RCC 7860 (cell line): ENCODE measurements at regions not wholly inside any gene's neighbourhood (a gene's known extent, or its start where the extent isn't known, plus 50 kb on each side); places are given as distances from the start of the nearest gene placed in this dataset.
A peak's percentile ranks its signal among the peaks of the same experiment; 100 is the strongest.
"Not testable (repeated sequence)": the region's sequence is repeated elsewhere in the genome, so short reads cannot be mapped to it uniquely, and the experiment has no call there.

Source experiments
- DNase-seq: peaks from one replicate; pipeline ENCODE4 v3.0.0-alpha.2; 2015; ENCODE audit warnings: low spot score
- FAIRE-seq: peaks from 2 replicates; lab custom pipeline; 2012; peaks lifted over from hg19 to GRCh38; lab: Jason Lieb, UNC

- not testable (repeated sequence) for FAIRE-seq, DNase-seq
Measured at GRCh38 chr22:21150863-21151262, 105.1 kb downstream of the LRRC74B start.

DNA sequence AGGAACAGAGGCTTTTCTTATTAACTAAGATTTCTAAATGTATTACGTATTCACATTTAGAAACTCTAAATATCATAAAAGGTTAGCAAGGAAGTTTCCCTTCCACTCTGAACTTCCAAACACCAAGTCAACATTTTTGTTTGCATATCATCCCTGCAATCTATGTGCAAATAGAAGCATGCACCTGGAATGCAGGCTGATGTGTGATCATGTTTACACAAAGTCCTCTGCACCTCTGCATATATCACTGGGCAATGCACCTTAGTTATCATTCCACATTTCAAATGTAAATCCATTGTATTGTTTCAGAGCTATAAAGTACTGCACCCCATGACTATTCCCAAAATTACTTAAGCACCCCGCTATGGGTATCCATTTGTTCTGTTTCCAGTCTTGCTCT, 142.1 kb downstream of the LRRC74B start:
- not testable (repeated sequence) for FAIRE-seq, DNase-seq

GRCh38 chr22:21212054-21212453, 166.3 kb downstream of the LRRC74B start:
- DNase-seq, FAIRE-seq: not testable (repeated sequence)

- not testable (repeated sequence) for FAIRE-seq
- DNase-seq = peak; percentile 12
Measured at GRCh38 chr22:21215973-21216731, 167.4 kb upstream of the RIMBP3B start.

DNA sequence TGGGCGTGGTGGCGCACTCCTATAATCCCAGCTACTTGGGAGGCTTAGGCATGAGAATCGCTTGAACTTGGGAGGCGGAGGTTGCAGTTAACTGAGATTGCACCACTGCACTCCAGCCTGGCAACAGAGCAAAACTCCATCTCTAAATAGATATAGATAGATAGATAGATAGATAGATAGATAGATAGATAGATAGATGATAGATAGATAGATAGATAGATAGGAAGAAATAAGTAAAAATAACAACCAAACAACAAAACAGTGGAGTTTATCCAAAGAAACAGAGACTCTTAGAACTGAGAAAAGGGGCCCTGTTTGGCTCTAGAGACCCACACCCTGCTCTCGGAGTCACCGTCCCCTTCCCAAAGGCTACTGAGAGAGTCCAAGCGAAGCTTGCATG, 158.7 kb upstream of the RIMBP3B start:
- not testable (repeated sequence) for DNase-seq, FAIRE-seq

- FAIRE-seq, DNase-seq: not testable (repeated sequence)
Measured at GRCh38 chr22:21226901-21227693, 156.5 kb upstream of the RIMBP3B start.

- FAIRE-seq = not testable (repeated sequence)
Measured at GRCh38 chr22:21251435-21251834, 132.1 kb upstream of the RIMBP3B start.

DNA sequence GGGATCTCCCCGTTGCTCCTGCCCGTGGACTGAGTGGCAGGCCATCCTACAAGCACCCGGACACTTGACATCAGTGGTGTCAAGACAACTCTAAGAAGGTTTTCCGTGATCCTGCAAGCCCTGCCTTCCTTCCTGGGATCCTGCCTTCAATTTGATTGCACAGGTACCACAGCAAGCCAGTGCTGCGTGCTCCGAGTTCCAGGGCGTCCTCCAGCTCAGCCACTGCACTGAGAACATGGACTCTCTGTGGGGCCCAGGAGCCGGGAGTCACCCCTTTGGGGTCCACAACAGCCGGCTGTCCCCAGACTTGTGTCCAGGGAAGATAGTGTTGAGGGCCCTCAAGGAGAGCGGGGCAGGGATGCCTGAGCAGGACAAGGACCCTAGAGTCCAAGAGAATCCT, 100.9 kb upstream of the RIMBP3B start:
- not testable (repeated sequence) for FAIRE-seq, DNase-seq

More at GRCh38 chr22:21251435-21251834, 132.1 kb upstream of the RIMBP3B start:
- DNase-seq = not testable (repeated sequence)

DNA sequence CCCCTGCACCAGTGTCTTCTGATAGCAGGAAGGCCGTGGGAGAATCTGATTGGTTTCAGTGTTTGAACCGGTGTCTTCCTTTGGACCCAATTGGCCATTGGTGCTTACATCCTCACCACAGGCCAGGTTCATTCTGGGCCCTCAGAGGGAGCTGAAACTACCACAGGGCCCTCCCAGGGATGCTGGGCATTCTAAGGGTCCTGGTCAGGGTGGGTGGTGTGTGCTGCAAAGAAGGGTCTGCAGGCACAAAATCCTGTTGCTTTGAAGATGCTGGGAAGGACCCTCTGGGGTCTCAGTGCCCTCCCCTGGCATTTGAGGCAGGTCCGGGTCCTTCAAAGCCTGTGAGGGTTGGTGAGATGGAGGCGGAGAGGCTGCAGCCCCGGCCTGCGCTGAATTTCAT, 89.8 kb upstream of the RIMBP3B start:
- not testable (repeated sequence) for FAIRE-seq, DNase-seq

GRCh38 chr22:21327629-21328028, 55.9 kb upstream of the RIMBP3B start:
- not testable (repeated sequence) for FAIRE-seq
- peak; percentile 2 for DNase-seq
